ENCODE measurements at regions not wholly inside any gene's neighbourhood (a gene's known extent, or its start where the extent isn't known, plus 50 kb on each side); places are given as distances from the start of the nearest gene placed in this dataset.
"Not testable (repeated sequence)": the region's sequence is repeated elsewhere in the genome, so short reads cannot be mapped to it uniquely, and the experiment has no call there.

DNA sequence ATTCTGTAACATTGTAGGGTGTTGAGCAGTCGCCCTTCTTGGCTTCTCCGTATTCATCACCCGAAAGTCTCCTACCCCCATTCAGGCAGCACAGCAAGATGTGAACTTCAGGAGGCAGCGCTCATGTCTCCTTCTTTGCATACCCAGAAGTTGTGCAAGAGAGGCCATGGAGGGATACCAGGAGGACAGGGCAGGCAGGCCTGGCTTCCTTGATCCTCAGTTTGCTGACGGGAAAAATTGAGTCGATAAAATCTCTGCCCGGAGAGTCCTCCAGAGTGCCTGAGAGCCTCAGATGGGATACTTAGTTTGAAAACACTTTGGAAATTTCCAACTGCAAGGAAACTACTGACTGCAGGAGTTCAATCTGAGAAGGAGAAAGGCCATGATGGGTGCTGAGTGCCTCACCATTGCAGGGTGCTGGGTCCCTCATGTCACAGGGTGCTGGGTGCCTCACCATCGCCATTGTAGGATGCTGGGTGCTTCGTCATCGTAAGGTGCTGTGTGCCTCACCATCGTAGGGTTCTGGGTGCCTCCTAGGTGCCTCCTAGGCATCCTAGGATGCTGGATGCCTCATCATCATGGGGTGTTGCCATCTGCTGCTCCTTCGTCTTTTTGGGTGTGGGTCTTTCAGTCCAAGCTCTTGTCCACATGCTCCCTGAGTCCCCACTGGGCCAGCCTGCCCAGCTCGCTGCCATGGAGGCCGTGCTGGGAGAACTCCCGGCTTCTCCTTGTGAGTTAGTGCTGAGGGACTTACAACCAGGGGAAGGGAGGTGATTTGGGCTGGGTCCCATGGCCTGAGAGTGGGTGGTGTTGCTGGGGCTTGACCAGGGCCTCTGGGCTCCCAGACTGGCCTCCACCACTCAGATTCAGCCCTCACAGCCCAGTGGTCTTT lies 162.4 kb downstream of the DDX1 start:
- DNase-seq = no peak

- no peak for DNase-seq
Measured at GRCh38 chr2:15754703-15755099, 163.0 kb downstream of the DDX1 start.

DNA sequence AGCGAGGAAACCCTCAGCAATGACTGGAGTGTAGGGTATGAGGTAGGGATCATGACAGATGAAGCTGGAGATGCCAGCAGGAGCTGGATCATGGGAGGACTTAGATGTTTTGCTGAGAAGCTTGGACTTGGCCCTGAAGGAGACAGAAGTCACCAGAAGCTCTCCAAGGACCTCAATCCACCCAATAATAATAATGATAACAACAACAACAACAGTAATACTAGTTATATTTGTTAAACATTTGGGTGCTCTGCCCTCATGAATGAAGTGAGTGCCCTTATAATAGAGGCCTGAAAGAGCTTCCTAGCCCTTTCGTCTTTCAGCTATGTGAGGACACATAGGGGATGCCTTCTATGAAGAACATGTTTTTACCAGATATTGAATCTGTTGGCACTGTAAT lies 163.9 kb downstream of the DDX1 start:
- no peak for DNase-seq

DNA sequence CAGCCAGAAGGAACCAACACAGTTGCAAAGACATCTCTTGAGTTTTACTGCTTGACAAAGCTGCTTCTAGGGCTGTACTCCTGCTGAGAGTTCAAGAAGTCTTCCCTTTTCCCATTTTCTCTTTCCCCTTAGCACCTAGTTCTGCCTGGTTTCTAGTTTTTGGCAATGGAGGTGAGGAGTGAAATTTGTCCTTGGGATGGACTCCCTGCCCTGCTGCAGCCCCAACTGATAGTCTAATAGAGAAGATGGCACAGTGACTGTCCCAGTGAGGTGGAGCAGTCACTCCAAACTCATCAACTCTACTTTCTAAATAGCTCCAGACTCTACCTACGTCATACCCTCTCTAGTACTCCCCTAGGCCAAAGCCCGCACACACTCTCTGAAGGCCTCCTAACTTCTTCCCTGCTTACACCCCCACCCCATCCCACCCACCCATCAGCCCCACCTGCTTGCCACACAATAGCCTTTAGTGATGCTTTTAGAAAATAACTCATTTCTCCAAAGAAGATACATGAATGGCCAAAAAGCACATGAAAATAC lies 164.4 kb downstream of the DDX1 start:
- no peak for DNase-seq

GRCh38 chr2:15756882-15757819 lies 165.5 kb downstream of the DDX1 start:
- DNase-seq = no peak

GRCh38 chr2:15757820-15758586 lies 166.3 kb downstream of the DDX1 start:
- DNase-seq = no peak

- DNase-seq = no peak
Measured at GRCh38 chr2:15758848-15759247, 167.2 kb downstream of the DDX1 start.

DNA sequence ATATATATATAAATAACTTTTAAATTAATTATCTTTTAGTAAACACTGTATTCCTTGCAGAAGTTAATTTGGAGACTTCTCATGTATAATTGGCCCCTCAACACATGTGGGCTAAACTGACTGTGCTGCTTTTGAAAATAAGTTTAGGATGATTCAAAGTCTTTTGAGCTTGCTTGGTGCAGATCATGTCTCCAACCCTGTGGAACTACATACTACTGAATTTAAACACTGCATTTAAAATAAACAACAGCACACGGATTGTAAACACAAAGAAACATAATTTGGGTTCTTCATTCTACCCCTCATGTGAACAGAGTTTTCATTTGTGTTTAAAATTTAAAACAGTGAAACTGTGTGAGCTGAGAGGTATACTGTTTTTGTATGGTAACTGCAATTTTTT lies 167.7 kb downstream of the DDX1 start:
- no peak for DNase-seq

GRCh38 chr2:15759791-15760190 lies 168.1 kb downstream of the DDX1 start:
- not testable (repeated sequence) for DNase-seq

DNA sequence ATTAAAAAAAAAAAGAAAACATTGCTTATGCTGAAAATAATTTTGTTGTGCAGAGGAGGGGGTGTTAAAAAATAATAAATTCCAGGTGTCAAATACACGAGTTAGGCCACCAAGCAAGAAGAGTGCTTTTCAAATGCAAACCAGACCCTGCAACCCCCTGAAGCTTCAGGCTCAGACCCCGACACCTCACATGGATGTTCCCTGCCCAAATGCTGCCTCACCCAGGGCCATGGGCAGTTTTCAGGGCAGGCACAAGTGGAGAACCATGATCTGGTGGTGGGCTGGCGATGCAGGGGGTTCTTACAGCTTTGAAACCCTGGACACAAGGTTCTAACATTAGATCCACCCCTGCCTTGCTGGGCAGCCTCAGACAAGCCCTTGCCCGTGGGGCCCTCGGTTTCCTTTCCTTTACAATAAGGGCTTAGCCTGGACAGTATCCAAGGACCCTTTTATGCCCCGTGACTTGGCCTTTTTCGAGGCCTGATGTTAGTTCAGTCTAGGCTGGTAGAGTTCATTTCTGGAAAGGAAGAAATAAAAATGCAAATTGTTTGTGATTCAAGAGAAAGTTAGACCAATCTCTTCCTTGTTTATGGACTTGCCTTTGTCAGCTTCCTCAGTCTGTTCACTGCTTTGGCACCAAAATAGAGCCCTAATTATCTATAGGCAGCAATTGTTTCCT lies 168.7 kb downstream of the DDX1 start:
- no peak for DNase-seq

GRCh38 chr2:15761056-15761455 lies 169.4 kb downstream of the DDX1 start:
- no peak for DNase-seq

DNA sequence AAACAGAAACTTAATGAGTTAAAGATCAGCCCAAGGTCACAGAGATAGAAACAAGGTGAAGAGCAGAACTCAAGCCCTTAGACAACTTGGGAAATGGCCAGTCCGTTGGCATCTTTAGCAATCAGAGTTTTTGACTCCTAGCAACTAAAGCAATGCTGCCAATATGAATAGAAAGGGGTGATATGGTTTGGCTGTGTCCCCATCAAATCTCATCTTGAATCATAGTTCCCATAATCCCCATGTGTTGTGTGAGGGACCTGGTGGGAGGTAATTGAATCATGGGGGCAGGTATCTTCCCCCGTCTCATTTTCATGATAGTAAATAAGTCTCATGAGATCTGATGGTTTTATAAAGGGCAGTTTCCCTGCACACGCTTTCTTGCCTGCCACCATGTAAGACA lies 170.2 kb downstream of the DDX1 start:
- no peak for DNase-seq

GRCh38 chr2:15762449-15762848 lies 170.8 kb downstream of the DDX1 start:
- no peak for DNase-seq

DNA sequence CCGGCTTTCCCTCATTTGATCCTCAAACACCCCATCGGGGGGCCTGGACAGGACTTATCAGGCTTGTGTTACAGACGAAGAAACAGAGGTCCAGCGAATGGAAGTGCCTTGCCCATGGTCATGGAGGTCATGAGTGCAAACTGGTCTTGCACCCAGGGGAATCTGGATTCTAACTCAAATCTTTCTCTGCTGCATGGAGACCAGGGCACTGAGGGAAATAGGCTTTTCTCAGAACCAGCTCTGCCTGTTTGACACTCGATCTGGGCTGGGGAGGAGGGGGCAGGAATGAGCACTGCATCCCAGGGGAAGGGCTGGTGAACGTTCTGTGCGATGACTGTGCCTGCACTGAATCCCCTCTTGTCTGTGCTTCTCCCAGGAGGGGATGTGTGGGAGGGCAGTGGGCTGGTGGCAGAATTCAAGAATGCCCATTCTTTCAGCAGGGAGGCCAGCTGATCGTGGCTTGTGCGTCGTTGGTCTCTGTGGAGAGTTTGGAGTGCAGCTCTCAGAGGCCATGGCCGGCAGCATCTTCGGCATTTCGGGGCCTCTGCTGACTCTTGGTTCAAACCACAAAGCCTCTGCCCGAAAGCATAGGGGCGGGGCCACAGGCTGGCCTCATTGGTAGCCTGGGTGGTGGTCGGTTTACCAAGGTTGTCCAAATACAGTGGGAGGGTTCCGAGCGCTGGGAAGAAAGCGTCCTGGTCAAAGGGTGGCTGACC lies 171.6 kb downstream of the DDX1 start:
- DNase-seq = no peak

- DNase-seq = no peak
Measured at GRCh38 chr2:15763822-15764682, 172.4 kb downstream of the DDX1 start.

- DNase-seq = no peak
Measured at GRCh38 chr2:15764683-15765011, 173.0 kb downstream of the DDX1 start.

DNA sequence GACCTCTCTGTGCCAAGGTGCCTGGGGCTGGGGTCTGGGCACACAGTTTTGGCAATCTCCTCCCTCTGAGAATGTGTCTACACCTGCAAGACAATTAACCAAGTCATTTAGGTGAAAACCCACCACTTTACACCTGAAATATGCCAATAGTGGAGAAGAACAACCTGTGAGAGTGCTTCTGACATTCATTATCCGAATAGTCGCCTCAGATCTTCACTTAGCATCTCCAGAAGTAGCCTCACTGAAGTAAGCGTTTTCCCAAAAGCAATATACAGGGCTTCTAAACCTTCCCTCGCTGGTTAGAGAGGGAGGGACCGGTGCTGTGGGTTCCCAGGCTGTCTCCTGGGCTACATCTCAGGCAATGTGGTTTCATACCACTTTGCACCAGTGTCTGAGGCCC lies 173.5 kb downstream of the DDX1 start:
- no peak for DNase-seq

DNA sequence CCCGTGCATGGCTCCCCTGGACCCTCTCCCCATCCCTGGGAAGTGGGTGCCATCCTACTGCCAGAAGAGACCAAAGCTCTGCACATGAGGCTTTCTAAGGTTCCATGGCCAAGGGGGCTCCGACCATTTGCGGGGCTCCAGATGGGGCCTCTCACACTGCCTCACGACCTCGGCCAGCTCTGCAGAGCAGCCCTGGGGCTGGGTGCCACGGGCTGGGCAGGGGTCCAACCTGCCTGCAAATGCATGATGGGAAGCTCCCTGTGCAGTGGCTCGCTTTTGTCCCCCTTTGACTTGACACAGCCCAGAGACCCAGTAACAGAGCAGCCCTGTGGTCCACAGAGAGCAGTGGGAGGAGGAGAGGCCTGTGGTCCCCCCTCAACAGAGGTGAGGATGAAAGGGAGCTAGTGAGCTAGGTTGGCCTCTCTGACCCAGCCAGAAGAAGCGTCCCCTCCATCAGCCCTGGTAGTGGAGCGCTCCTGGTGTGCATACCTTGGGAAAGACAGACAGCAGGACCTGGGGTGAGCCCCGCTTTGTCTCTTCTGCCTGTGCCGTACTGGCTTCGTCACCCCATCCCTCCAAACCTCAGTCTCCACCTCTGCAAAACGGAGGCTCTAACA lies 174.1 kb downstream of the DDX1 start:
- no peak for DNase-seq

DNA sequence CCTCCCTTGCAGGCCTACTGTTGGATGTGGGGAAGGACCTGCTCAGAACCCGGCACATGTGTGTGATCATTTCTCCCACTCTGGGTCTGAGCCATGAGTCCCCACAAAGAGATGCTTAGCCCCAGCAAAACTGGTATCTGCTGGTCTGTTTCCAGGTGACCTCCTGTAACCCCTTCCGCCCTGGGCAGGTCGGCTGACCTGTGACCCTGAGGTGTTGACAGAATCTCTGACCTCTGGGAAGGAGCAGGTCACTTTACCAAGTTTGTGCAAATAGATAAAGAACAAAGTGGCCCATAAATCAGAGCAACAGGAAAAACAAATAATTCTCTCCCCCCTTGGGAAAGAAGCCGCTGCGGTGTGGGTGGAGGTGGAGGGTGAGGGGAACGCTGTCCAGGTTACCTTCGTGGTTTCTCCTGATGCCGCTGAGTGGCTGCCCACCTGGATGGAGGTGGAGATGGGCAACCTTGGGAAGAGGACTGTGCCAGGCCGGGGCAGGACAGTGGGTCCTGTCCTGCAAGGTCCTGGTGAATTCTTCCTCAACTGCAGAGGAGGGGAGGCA lies 174.0 kb upstream of the MYCN start:
- DNase-seq = no peak
